Hepatocyte (in vitro differentiated cells): ENCODE measurements at regions not wholly inside any gene's neighbourhood (a gene's known extent, or its start where the extent isn't known, plus 50 kb on each side); places are given as distances from the start of the nearest gene placed in this dataset.

Experiments used
- DNase-seq: peaks from one replicate; pipeline ENCODE4 v3.0.0-alpha.2; 2016; ENCODE audit warnings: low spot score
- H2AFZ ChIP-seq: fragments of 200-600 bp; sonication (generic); 2 replicates; pipeline ENCODE4 v1.6.0; 2016; ENCODE audit warnings: antibody characterized with exemption, mild to moderate bottlenecking
- H3K27ac ChIP-seq: fragments of 200-600 bp; sonication (generic); 2 replicates; pipeline ENCODE4 v1.5.1; 2016; ENCODE audit warnings: mild to moderate bottlenecking
- H3K27me3 ChIP-seq: fragments of 200-600 bp; sonication (generic); 2 replicates; pipeline ENCODE4 v1.6.1; 2016
- H3K36me3 ChIP-seq: fragments of 200-600 bp; sonication (generic); replicated peaks from 2 replicates; pipeline ENCODE4 v1.5.1; 2016; ENCODE audit warnings: low read depth; ENCODE audit not compliant: insufficient read depth
- H3K4me1 ChIP-seq: fragments of 200-600 bp; sonication (generic); 2 replicates; pipeline ENCODE4 v1.5.1; 2016; ENCODE audit warnings: mild to moderate bottlenecking, moderate library complexity; ENCODE audit not compliant: insufficient read depth
- H3K4me2 ChIP-seq: fragments of 200-600 bp; sonication (generic); 2 replicates; pipeline ENCODE4 v1.6.0; 2016
- H3K4me3 ChIP-seq: fragments of 200-600 bp; sonication (generic); 2 replicates; pipeline ENCODE4 v1.5.1; 2016; ENCODE audit warnings: mild to moderate bottlenecking
- H3K79me2 ChIP-seq: fragments of 200-600 bp; sonication (generic); 2 replicates; pipeline ENCODE4 v1.6.0; 2017; ENCODE audit warnings: mild to moderate bottlenecking
- H3K9me2 ChIP-seq: fragments of 200-600 bp; sonication (generic); replicated peaks from 2 replicates; pipeline ENCODE4 v1.6.0; 2017; ENCODE audit warnings: mild to moderate bottlenecking; ENCODE audit not compliant: insufficient read depth
- H3K9me3 ChIP-seq: fragments of 200-600 bp; sonication (generic); 2 replicates; pipeline ENCODE4 v1.5.1; 2016; ENCODE audit warnings: low read depth, mild to moderate bottlenecking
- H4K20me1 ChIP-seq: fragments of 200-600 bp; sonication (generic); 2 replicates; pipeline ENCODE4 v1.6.0; 2016; ENCODE audit warnings: mild to moderate bottlenecking; ENCODE audit not compliant: insufficient read depth, poor library complexity, severe bottlenecking
- EZH2 ChIP-seq: fragments of 200-600 bp; sonication (generic); IDR thresholded peaks from 2 replicates; pipeline ENCODE4 v1.6.1; 2016; ENCODE audit warnings: antibody characterized with exemption, mild to moderate bottlenecking, borderline replicate concordance
- EZH2phosphoT487 ChIP-seq: fragments of 200-600 bp; sonication (generic); IDR thresholded peaks from one replicate; pipeline ENCODE4 v1.6.1; 2018; ENCODE audit warnings: antibody characterized with exemption, mild to moderate bottlenecking, low read depth, moderate library complexity; ENCODE audit not compliant: unreplicated experiment, severe bottlenecking
- WGBS: methylation state at CpG from one replicate; pipeline ENCODE4 v1.1.6; 2016; ENCODE audit warnings: low lambda C conversion rate; ENCODE audit errors: missing lambda C conversion rate; 5-methylcytosine and 5-hydroxymethylcytosine counted together
- TF ChIP-seq, protein P1 (sequence below): fragments of 200-600 bp; sonication (generic); IDR thresholded peaks from 2 replicates; pipeline ENCODE4 v1.5.1; 2016; ENCODE audit warnings: antibody characterized with exemption, mild to moderate bottlenecking; ENCODE audit not compliant: poor library complexity

DNA sequence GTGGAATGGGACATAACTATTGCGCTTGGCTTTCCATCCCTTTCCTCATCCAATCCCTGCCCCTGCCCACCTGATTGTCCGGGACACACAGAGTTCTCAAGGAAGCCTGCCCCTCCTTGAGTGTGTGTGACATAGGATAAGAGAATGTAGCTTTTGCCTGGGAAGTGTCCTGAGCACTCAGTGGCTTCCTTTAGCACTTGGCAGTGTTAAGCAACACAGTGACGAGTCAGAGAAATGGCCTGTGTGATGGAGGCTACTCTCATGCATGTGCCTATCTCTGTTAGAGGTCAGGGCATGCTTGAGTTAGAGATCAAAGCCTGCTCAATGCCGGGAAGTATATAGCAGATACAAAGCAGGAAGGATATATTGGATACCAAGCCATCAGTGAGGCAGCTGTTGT is 289.5 kb downstream of the SIPA1L2 start:
- Histone ChIP-seq H2AFZ (no peak overlapping the region), H4K20me1 (no peaks in the 10 kb centered on the region), H3K4me2 (no peak overlapping the region), H3K27me3 (no peaks in the 10 kb centered on the region), H3K4me1 (no peaks in the 10 kb centered on the region), H3K4me3 (no peak overlapping the region), H3K27ac (no peak overlapping the region), H3K79me2 (no peaks in the 10 kb centered on the region), H3K36me3 (no peaks in the 10 kb centered on the region), H3K9me2 (no peaks in the 10 kb centered on the region), H3K9me3 (no peaks in the 10 kb centered on the region)
- 76% methylated on average over 4 of the region's 4 CpGs for WGBS
- TF ChIP-seq EZH2phosphoT487 (no peak), EZH2 (no peak)
- no peak for DNase-seq

GRCh38 chr1:232339073-232339472 is 290.9 kb downstream of the SIPA1L2 start:
- H3K4me3 ChIP-seq: no peak overlapping the region
- no peak overlapping the region for H3K4me2 ChIP-seq
- no peaks in the 10 kb centered on the region for H3K36me3 ChIP-seq
- TF ChIP-seq, protein P1, sequence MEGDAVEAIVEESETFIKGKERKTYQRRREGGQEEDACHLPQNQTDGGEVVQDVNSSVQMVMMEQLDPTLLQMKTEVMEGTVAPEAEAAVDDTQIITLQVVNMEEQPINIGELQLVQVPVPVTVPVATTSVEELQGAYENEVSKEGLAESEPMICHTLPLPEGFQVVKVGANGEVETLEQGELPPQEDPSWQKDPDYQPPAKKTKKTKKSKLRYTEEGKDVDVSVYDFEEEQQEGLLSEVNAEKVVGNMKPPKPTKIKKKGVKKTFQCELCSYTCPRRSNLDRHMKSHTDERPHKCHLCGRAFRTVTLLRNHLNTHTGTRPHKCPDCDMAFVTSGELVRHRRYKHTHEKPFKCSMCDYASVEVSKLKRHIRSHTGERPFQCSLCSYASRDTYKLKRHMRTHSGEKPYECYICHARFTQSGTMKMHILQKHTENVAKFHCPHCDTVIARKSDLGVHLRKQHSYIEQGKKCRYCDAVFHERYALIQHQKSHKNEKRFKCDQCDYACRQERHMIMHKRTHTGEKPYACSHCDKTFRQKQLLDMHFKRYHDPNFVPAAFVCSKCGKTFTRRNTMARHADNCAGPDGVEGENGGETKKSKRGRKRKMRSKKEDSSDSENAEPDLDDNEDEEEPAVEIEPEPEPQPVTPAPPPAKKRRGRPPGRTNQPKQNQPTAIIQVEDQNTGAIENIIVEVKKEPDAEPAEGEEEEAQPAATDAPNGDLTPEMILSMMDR: no peak
- TF ChIP-seq EZH2 (no peak), EZH2phosphoT487 (no peak)
- H3K4me1 ChIP-seq: no peaks in the 10 kb centered on the region
- H3K9me3 ChIP-seq: no peaks in the 10 kb centered on the region
- H3K27ac ChIP-seq: no peak overlapping the region
- H3K79me2 ChIP-seq: no peaks in the 10 kb centered on the region
- H4K20me1 ChIP-seq: no peaks in the 10 kb centered on the region
- H3K9me2 ChIP-seq: no peaks in the 10 kb centered on the region
- H2AFZ ChIP-seq: no peak overlapping the region
- WGBS: 47% methylated on average over 2 of the region's 2 CpGs
- no peak for DNase-seq
- no peaks in the 10 kb centered on the region for H3K27me3 ChIP-seq

DNA sequence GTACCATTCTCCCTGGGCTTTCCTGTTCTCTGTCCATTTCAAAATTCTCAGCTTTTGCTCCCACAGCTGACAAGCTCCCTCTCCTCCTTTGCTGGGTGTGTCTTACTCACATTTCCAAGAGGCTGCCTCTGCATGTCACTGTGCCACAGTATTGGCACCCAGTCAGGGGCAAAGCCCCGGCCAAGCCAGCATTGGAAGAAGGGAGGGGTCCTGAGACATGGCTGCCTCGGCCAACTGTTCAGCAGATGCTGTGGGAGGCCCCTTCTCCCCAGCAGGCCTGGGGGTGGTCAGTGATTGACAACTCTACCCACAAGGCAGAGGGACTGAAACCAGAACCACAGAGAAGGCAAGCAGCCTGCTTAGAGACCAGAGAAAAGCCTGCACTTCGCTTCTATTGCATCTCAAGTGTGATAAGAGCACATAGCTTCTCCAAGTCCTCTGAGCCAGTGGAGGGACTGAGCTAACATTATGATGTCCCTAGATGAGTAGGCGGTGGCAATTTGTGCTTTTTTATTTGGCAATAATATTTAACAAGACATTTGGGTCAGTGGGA is 294.1 kb downstream of the SIPA1L2 start:
- TF ChIP-seq EZH2phosphoT487 (no peak), EZH2 (no peak)
- TF ChIP-seq, protein P1: no peak
- H3K4me2 ChIP-seq: no peak overlapping the region
- DNase-seq: no peak
- no peaks in the 10 kb centered on the region for H3K9me2 ChIP-seq
- H3K27ac ChIP-seq: no peak overlapping the region
- H3K4me1 ChIP-seq: no peaks in the 10 kb centered on the region
- WGBS: 82% methylated on average over 4 of the region's 4 CpGs
- no peaks in the 10 kb centered on the region for H3K36me3 ChIP-seq
- no peaks in the 10 kb centered on the region for H4K20me1 ChIP-seq
- H3K9me3 ChIP-seq: no peaks in the 10 kb centered on the region
- no peaks in the 10 kb centered on the region for H3K27me3 ChIP-seq
- H3K4me3 ChIP-seq: no peak overlapping the region
- H3K79me2 ChIP-seq: no peaks in the 10 kb centered on the region
- H2AFZ ChIP-seq: no peak overlapping the region

DNA sequence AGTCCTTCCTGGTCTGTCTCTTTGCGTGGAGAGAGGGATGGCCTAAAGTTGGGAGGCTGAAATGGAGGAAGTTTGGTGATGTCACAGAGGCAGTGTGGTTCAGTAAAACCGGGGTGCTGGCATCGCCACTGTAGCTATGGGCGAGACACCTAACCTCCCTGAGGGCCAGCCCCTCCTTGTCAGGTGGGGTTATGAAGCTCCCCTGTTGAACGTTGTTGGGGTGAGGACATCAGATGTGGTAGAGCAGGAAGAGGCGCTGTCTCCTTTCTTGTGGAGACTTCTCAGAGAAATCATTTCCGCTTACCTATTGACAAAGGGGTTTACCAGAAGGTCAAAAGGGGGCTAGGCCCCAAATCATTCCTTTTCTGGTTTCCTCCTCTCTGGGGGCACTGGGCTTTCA is 294.7 kb downstream of the SIPA1L2 start:
- no peaks in the 10 kb centered on the region for H3K79me2 ChIP-seq
- H3K36me3 ChIP-seq: no peaks in the 10 kb centered on the region
- H3K9me2 ChIP-seq: no peaks in the 10 kb centered on the region
- no peaks in the 10 kb centered on the region for H3K9me3 ChIP-seq
- no peak overlapping the region for H2AFZ ChIP-seq
- no peaks in the 10 kb centered on the region for H3K4me1 ChIP-seq
- H3K27me3 ChIP-seq: no peaks in the 10 kb centered on the region
- no peak overlapping the region for H3K27ac ChIP-seq
- no peak overlapping the region for H3K4me2 ChIP-seq
- DNase-seq: no peak
- TF ChIP-seq, protein P1: no peak
- no peak for TF ChIP-seq EZH2phosphoT487
- no peak for TF ChIP-seq EZH2
- 97% methylated on average over 7 of the region's 7 CpGs for WGBS
- H3K4me3 ChIP-seq: no peak overlapping the region
- H4K20me1 ChIP-seq: no peaks in the 10 kb centered on the region
